ENCODE measurements at regions not wholly inside any gene's neighbourhood (a gene's known extent, or its start where the extent isn't known, plus 50 kb on each side); places are given as distances from the start of the nearest gene placed in this dataset.

- no peak overlapping the region for H3K4me3 ChIP-seq (ENCODE audit: insufficient read depth, low read depth, low read length)
- no peaks in the 10 kb centered on the region for H3K4me1 ChIP-seq (ENCODE audit: control insufficient read depth, insufficient read depth, low read length)
Observed at GRCh38 chr21:22903851-22904250, 1905.6 kb downstream of the NCAM2 start.

DNA sequence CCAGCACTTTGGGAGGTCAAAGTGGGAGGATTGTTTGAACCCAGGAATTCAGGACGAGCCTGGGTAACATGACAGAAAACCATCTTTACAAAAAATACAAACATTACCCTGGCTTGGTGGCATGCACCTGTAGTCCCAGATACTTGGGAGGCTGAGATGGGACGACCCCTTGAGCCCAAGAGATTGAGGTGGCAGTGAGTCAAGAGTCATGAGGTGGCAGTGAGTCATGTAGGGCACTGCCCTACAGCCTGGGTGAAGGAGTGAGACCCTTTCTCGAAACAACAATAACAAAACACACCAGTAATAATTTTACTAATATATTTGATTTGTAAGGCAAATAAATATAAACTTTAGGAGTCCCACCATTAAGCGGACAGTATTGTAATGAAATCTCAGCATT is 1906.2 kb downstream of the NCAM2 start:
- 91 to 94% methylated on average over 3 of the region's 4 CpGs for WGBS, 2 experiments
- no peaks in the 10 kb centered on the region for H3K9me3 ChIP-seq (ENCODE audit: control insufficient read depth, low read length)

More at GRCh38 chr21:22903851-22904250, 1905.6 kb downstream of the NCAM2 start:
- Histone ChIP-seq H3K27me3 (ENCODE audit: control insufficient read depth, insufficient read depth, low read length, poor library complexity, severe bottlenecking) (no peaks in the 10 kb centered on the region), H3K9me3 (ENCODE audit: control insufficient read depth, low read length) (no peaks in the 10 kb centered on the region), H3K36me3 (ENCODE audit: control insufficient read depth, insufficient read depth, low read length) (no peaks in the 10 kb centered on the region), H3K27ac (ENCODE audit: insufficient read depth, low read depth, low read length, poor library complexity, severe bottlenecking) (no peak overlapping the region)

DNA sequence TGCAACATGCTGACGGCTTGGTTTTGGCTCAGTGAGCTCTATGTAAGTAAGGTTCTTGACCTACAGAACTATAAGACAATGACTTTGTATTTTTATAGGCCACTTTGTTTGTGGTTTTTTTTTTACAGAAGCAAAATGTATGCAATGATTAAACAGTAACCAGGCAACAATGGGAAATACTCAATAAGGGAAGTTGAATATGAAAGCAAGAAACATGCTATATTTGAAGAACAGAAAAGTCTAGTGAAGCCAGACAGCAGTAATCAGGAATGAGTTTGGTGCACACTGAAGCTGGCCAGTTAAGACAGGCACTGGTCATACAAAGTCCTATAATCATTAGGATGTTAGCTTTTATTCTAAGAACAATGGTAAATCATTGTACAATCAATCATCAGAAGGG is 1926.8 kb downstream of the NCAM2 start:
- H3K27ac ChIP-seq (ENCODE audit: insufficient read depth, low read depth, low read length, poor library complexity, severe bottlenecking), result no peak overlapping the region
- no peak overlapping the region for H3K4me3 ChIP-seq (ENCODE audit: insufficient read depth, low read depth, low read length)
- no peaks in the 10 kb centered on the region for H3K4me1 ChIP-seq (ENCODE audit: control insufficient read depth, insufficient read depth, low read length)
- H3K27me3 ChIP-seq (ENCODE audit: control insufficient read depth, insufficient read depth, low read length, poor library complexity, severe bottlenecking), result no peaks in the 10 kb centered on the region
- H3K9me3 ChIP-seq (ENCODE audit: control insufficient read depth, low read length), result no peaks in the 10 kb centered on the region
- whole genome bisulfite sequencing, 2 experiments, result 92 to 96% methylated on average over 1 of the region's 1 CpG
- no peaks in the 10 kb centered on the region for H3K36me3 ChIP-seq (ENCODE audit: control insufficient read depth, insufficient read depth, low read length)

More for the DNA sequence above, 1906.2 kb downstream of the NCAM2 start:
- Histone ChIP-seq H3K27me3 (ENCODE audit: control insufficient read depth, insufficient read depth, low read length, poor library complexity, severe bottlenecking) (no peaks in the 10 kb centered on the region), H3K4me1 (ENCODE audit: control insufficient read depth, insufficient read depth, low read length) (no peaks in the 10 kb centered on the region), H3K4me3 (ENCODE audit: insufficient read depth, low read depth, low read length) (no peak overlapping the region), H3K27ac (ENCODE audit: insufficient read depth, low read depth, low read length, poor library complexity, severe bottlenecking) (no peak overlapping the region), H3K36me3 (ENCODE audit: control insufficient read depth, insufficient read depth, low read length) (no peaks in the 10 kb centered on the region)

DNA sequence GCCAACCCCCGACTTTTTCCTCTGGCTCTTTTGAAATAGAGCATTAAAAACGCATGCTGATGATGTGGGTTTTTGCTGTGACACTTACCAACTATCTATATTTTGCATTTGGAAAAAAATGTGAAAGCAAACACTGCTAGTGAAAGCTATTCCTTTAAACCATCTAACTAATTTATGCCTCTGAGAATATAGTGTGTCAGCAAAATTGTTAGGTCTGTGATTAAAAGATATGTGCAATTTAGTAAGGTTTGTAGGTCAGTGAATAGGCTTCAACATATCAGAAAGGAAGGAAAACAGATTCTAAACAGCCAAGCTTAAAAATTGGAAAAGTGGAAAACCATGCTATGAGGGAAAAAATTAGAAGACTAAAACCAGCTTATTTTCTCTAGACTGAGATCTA is 1929.3 kb downstream of the NCAM2 start:
- 83% methylated on average over 2 of the region's 2 CpGs; no CpG with 5 or more reads in 1 of the 2 experiments for WGBS, 2 experiments
- Histone ChIP-seq H3K36me3 (ENCODE audit: control insufficient read depth, insufficient read depth, low read length) (no peaks in the 10 kb centered on the region), H3K27me3 (ENCODE audit: control insufficient read depth, insufficient read depth, low read length, poor library complexity, severe bottlenecking) (no peaks in the 10 kb centered on the region), H3K27ac (ENCODE audit: insufficient read depth, low read depth, low read length, poor library complexity, severe bottlenecking) (no peak overlapping the region), H3K4me1 (ENCODE audit: control insufficient read depth, insufficient read depth, low read length) (no peaks in the 10 kb centered on the region), H3K4me3 (ENCODE audit: insufficient read depth, low read depth, low read length) (no peak overlapping the region), H3K9me3 (ENCODE audit: control insufficient read depth, low read length) (no peaks in the 10 kb centered on the region)

DNA sequence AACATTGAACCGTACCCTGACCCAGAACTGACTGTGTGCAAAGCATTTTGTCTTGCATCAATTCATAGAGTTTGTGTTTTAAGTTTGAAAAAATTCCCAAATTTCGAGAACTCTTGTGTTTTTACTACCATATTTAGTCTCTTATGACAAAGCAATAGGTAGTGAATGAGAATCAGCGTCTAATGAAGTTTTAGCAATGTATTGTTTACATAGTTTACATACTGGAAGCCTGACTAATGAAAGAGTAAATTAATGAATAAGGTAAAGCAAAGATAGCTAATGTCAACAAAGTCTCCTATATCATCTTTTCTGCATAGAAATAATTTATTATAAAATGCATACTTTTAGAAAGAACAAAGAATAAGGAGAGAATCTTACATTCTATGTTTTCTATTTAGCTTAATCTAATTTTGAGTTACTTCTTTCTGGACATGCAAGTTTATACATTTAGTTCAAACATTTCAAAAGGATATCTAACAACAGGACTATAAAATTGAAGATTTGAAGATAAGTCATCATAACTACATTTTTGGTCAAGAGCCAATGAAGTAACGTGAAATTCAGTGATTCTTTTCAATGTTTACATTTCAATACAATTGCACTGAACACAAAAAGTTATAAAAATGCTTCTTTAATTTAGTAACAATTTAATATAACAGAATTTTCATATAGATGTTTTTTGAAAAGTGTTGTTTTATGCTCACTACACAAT is 1943.7 kb downstream of the NCAM2 start:
- Histone ChIP-seq H3K27ac (ENCODE audit: insufficient read depth, low read depth, low read length, poor library complexity, severe bottlenecking) (no peak overlapping the region), H3K9me3 (ENCODE audit: control insufficient read depth, low read length) (no peaks in the 10 kb centered on the region), H3K4me3 (ENCODE audit: insufficient read depth, low read depth, low read length) (no peak overlapping the region), H3K27me3 (ENCODE audit: control insufficient read depth, insufficient read depth, low read length, poor library complexity, severe bottlenecking) (no peaks in the 10 kb centered on the region), H3K4me1 (ENCODE audit: control insufficient read depth, insufficient read depth, low read length) (no peaks in the 10 kb centered on the region), H3K36me3 (ENCODE audit: control insufficient read depth, insufficient read depth, low read length) (no peaks in the 10 kb centered on the region)
- WGBS, 2 experiments, result 83 to 100% methylated on average over 1 to 2 of the region's 4 CpGs

DNA sequence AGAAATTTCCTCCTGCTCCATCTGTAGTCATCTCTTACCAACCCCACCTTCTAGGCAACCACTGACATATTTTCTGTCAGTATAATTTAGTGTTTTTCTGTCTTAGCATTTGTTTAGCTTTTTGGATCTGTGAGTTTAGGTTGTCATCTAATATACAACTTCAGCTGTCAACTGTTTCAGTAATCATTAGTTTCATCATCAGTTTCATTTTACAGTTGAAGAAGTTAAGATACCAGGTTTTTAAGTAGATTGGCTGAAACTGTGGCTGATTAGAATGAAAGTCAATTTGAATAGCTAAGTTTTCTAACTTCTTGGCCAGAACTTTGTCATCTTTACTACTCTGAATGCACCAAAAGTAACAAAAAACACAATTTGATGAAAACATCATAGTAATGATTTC is 1957.3 kb downstream of the NCAM2 start:
- Histone ChIP-seq H3K9me3 (ENCODE audit: control insufficient read depth, low read length) (no peaks in the 10 kb centered on the region), H3K4me1 (ENCODE audit: control insufficient read depth, insufficient read depth, low read length) (no peaks in the 10 kb centered on the region), H3K27me3 (ENCODE audit: control insufficient read depth, insufficient read depth, low read length, poor library complexity, severe bottlenecking) (no peaks in the 10 kb centered on the region), H3K27ac (ENCODE audit: insufficient read depth, low read depth, low read length, poor library complexity, severe bottlenecking) (no peak overlapping the region), H3K4me3 (ENCODE audit: insufficient read depth, low read depth, low read length) (no peak overlapping the region), H3K36me3 (ENCODE audit: control insufficient read depth, insufficient read depth, low read length) (no peaks in the 10 kb centered on the region)

GRCh38 chr21:22961258-22961657 is 1963.0 kb downstream of the NCAM2 start:
- Histone ChIP-seq H3K27ac (ENCODE audit: insufficient read depth, low read depth, low read length, poor library complexity, severe bottlenecking) (no peak overlapping the region), H3K4me1 (ENCODE audit: control insufficient read depth, insufficient read depth, low read length) (no peaks in the 10 kb centered on the region), H3K27me3 (ENCODE audit: control insufficient read depth, insufficient read depth, low read length, poor library complexity, severe bottlenecking) (no peaks in the 10 kb centered on the region), H3K36me3 (ENCODE audit: control insufficient read depth, insufficient read depth, low read length) (no peaks in the 10 kb centered on the region), H3K9me3 (ENCODE audit: control insufficient read depth, low read length) (no peaks in the 10 kb centered on the region), H3K4me3 (ENCODE audit: insufficient read depth, low read depth, low read length) (no peak overlapping the region)
- WGBS, 2 experiments, result 94 to 95% methylated on average over 5 of the region's 5 CpGs

DNA sequence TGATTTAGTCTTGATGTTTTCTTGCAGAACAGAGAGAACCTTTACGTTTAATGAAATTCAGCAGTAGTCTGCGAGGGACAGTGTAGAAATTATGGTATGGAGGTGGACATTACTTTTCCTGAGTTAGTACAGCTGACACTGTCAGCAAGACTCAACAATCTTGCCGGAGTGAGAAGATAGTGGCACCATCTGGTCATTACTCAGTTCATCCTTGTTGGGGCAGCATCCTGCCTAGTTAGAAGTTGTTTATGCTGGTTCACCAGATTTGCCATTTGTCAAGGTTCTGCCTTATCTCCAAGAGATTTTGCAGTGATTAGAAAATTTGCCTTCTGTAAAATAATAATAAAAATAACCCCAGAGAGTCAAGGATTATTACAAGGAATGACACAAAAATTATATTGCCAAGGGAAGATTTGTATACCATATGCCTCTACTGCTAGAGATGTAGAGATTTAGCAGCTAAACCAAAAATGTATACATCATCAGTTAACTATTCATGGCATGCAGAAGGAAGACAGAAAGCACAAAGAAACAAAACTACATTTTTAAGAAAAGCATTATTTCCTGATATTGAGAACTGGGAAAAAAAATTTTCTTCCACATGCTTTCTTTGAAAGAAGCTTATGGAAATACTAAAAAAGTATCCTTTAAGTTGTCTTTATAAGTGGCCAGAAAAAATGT is 1967.4 kb downstream of the NCAM2 start:
- WGBS, 2 experiments, result 95 to 100% methylated on average over 3 of the region's 3 CpGs
- H3K4me3 ChIP-seq (ENCODE audit: insufficient read depth, low read depth, low read length), result no peak overlapping the region
- no peaks in the 10 kb centered on the region for H3K4me1 ChIP-seq (ENCODE audit: control insufficient read depth, insufficient read depth, low read length)
- no peaks in the 10 kb centered on the region for H3K27me3 ChIP-seq (ENCODE audit: control insufficient read depth, insufficient read depth, low read length, poor library complexity, severe bottlenecking)
- no peaks in the 10 kb centered on the region for H3K36me3 ChIP-seq (ENCODE audit: control insufficient read depth, insufficient read depth, low read length)
- H3K9me3 ChIP-seq (ENCODE audit: control insufficient read depth, low read length), result no peaks in the 10 kb centered on the region
- H3K27ac ChIP-seq (ENCODE audit: insufficient read depth, low read depth, low read length, poor library complexity, severe bottlenecking), result no peak overlapping the region

- Histone ChIP-seq H3K4me1 (ENCODE audit: control insufficient read depth, insufficient read depth, low read length) (no peaks in the 10 kb centered on the region), H3K27me3 (ENCODE audit: control insufficient read depth, insufficient read depth, low read length, poor library complexity, severe bottlenecking) (no peaks in the 10 kb centered on the region), H3K4me3 (ENCODE audit: insufficient read depth, low read depth, low read length) (no peak overlapping the region), H3K27ac (ENCODE audit: insufficient read depth, low read depth, low read length, poor library complexity, severe bottlenecking) (no peak overlapping the region), H3K9me3 (ENCODE audit: control insufficient read depth, low read length) (no peaks in the 10 kb centered on the region), H3K36me3 (ENCODE audit: control insufficient read depth, insufficient read depth, low read length) (no peaks in the 10 kb centered on the region)
- WGBS, 2 experiments, result 81 to 90% methylated on average over 2 to 4 of the region's 4 CpGs
Observed at GRCh38 chr21:22981819-22982218, 1983.6 kb downstream of the NCAM2 start.

DNA sequence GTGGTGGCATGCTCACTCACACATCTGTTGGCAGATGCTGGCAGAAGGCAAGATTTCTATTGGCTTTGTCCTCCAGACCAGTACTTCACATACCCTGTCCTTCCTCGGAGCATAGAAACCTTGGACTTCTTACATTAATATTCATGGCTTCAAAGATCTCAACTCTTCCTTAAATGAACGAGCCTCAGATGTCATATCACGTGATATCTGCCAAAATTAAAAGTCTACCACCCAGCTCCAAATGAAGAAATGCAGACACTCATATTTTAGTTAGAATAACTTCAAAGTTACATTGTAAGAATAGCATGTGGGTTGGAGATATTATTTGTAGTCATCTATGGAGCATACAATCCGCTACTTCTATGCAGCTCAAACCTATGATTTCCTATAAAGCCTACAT is 1994.9 kb downstream of the NCAM2 start:
- H3K36me3 ChIP-seq (ENCODE audit: control insufficient read depth, insufficient read depth, low read length), result no peaks in the 10 kb centered on the region
- H3K27ac ChIP-seq (ENCODE audit: insufficient read depth, low read depth, low read length, poor library complexity, severe bottlenecking), result no peak overlapping the region
- H3K4me3 ChIP-seq (ENCODE audit: insufficient read depth, low read depth, low read length), result no peak overlapping the region
- WGBS, 2 experiments, result 95 to 96% methylated on average over 3 to 4 of the region's 4 CpGs
- H3K4me1 ChIP-seq (ENCODE audit: control insufficient read depth, insufficient read depth, low read length), result no peaks in the 10 kb centered on the region
- no peaks in the 10 kb centered on the region for H3K9me3 ChIP-seq (ENCODE audit: control insufficient read depth, low read length)
- no peaks in the 10 kb centered on the region for H3K27me3 ChIP-seq (ENCODE audit: control insufficient read depth, insufficient read depth, low read length, poor library complexity, severe bottlenecking)

Data from ectodermal cell (in vitro differentiated cells).